ENCODE measurements at regions not wholly inside any gene's neighbourhood (a gene's known extent, or its start where the extent isn't known, plus 50 kb on each side); places are given as distances from the start of the nearest gene placed in this dataset.

DNA sequence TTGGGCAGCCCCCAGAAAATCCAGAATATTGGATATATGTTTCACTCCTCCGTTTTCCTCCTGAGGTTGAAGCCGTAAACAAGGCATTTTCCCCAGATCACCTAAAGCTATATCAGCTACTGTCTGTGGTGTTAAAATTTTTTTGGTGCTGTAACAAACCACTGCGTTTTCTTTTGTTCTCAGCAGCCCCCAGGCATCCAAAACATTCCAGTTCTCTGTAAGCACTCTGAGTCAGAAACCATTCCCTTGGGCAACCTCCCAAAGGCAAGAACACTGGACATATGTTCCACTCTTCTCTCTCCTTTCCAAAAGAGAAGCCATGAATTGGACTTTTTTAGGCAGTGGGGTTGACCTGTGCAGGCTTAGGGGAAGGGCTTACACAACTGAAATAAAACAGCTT lies 310.9 kb downstream of the MID1IP1 start:
- no peaks in the 10 kb centered on the region for H3K27me3 ChIP-seq
- no peak overlapping the region for H3K4me3 ChIP-seq
- no peaks in the 10 kb centered on the region for H3K4me1 ChIP-seq
- no peaks in the 10 kb centered on the region for H3K36me3 ChIP-seq
- 90 to 94% methylated on average over 3 of the region's 3 CpGs for WGBS, 2 donors
- no peak overlapping the region for H3K27ac ChIP-seq
- intact Hi-C loops (cut with DNase I), result no loop called here
- no peak for DNase-seq
- H3K9me3 ChIP-seq, result peaks cover 0 to 6% (median 0%) of the 10 kb centered on the region in 4 donors
- TF ChIP-seq POLR2A (IDR thresholded peaks at IDR 0.05) (no peak), EP300 (IDR thresholded peaks at IDR 0.05) (no peak)
- TF ChIP-seq, protein P1, sequence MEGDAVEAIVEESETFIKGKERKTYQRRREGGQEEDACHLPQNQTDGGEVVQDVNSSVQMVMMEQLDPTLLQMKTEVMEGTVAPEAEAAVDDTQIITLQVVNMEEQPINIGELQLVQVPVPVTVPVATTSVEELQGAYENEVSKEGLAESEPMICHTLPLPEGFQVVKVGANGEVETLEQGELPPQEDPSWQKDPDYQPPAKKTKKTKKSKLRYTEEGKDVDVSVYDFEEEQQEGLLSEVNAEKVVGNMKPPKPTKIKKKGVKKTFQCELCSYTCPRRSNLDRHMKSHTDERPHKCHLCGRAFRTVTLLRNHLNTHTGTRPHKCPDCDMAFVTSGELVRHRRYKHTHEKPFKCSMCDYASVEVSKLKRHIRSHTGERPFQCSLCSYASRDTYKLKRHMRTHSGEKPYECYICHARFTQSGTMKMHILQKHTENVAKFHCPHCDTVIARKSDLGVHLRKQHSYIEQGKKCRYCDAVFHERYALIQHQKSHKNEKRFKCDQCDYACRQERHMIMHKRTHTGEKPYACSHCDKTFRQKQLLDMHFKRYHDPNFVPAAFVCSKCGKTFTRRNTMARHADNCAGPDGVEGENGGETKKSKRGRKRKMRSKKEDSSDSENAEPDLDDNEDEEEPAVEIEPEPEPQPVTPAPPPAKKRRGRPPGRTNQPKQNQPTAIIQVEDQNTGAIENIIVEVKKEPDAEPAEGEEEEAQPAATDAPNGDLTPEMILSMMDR (IDR thresholded peaks at IDR 0.05), result no peak

- no peaks in the 10 kb centered on the region for H3K36me3 ChIP-seq
- H3K27ac ChIP-seq, result no peak overlapping the region
- no peak overlapping the region for H3K4me3 ChIP-seq
- no peak for DNase-seq
- H3K4me1 ChIP-seq, result no peaks in the 10 kb centered on the region
- no peaks in the 10 kb centered on the region for H3K27me3 ChIP-seq
- TF ChIP-seq POLR2AphosphoS5 (IDR thresholded peaks at IDR 0.05), result no peak
- H3K9me3 ChIP-seq, result peaks cover 0 to 6% (median 0%) of the 10 kb centered on the region in 4 donors
- intact Hi-C loops (cut with DNase I), result no loop called here
Measured at GRCh38 chrX:39115166-39115565, 313.9 kb downstream of the MID1IP1 start.

DNA sequence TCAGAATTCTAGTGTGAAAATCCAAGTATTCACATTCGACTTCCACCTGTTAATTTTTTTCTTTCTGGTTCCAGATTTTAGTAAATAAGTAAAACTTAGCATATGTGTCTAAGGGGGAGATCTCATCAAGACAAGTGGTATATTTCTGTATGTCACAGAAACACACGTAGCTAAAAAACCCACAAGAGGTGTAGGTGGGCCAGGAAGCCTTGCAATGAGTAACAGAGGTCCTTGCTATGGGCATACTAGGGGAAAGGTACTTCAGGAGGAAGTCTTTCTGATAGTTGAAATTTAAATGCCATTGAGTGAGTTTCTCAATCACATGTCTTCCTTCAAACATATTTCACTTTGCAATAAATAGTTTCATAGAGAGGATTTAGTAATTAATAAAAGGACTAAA lies 315.8 kb downstream of the MID1IP1 start:
- no peak overlapping the region for H3K4me3 ChIP-seq
- intact Hi-C loops (cut with DNase I), result no loop called here
- H3K27me3 ChIP-seq, result no peaks in the 10 kb centered on the region
- no peaks in the 10 kb centered on the region for H3K36me3 ChIP-seq
- DNase-seq, result no peak
- H3K4me1 ChIP-seq, result no peaks in the 10 kb centered on the region
- 85 to 89% methylated on average over 2 of the region's 2 CpGs for WGBS, 2 donors
- peaks cover 0 to 2% (median 0%) of the 10 kb centered on the region in 4 donors for H3K9me3 ChIP-seq
- no peak overlapping the region for H3K27ac ChIP-seq
- TF ChIP-seq POLR2AphosphoS5 (IDR thresholded peaks at IDR 0.05) (no peak), EP300 (IDR thresholded peaks at IDR 0.05) (no peak), POLR2A (IDR thresholded peaks at IDR 0.05) (no peak)
- TF ChIP-seq, protein P1 (IDR thresholded peaks at IDR 0.05), result no peak

DNA sequence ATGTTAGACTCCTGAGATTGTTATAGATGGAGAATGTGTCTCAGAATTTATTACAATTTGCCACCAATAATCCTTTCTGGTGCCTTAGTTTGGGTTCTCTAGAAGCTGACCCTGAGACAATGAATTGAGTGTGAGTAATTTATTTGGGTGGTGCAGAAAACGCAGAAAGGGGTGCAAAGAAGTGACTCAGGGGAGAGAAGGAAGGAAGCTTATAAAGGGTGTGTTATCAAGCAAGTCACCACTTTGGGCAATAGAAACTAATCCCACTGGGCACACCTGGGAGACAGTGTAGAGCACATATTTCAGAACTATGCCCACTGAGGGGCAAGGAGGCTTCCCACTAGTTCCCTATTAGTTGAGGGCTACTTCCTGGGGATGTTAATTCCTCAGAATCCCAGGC lies 320.6 kb downstream of the MID1IP1 start:
- Histone ChIP-seq H3K9me3 (no peaks in the 10 kb centered on the region), H3K27ac (no peak overlapping the region), H3K4me1 (no peaks in the 10 kb centered on the region), H3K36me3 (no peaks in the 10 kb centered on the region), H3K27me3 (no peaks in the 10 kb centered on the region), H3K4me3 (no peak overlapping the region)
- intact Hi-C loops (cut with DNase I), result no loop called here
- no peak for DNase-seq
- TF ChIP-seq, protein P1 (IDR thresholded peaks at IDR 0.05), result no peak
- TF ChIP-seq EP300 (IDR thresholded peaks at IDR 0.05), result no peak
- TF ChIP-seq POLR2AphosphoS5 (IDR thresholded peaks at IDR 0.05), result no peak
- TF ChIP-seq POLR2A (IDR thresholded peaks at IDR 0.05), result no peak
- 90 to 94% methylated on average over 1 of the region's 1 CpG for WGBS, 2 donors

- H3K9me3 ChIP-seq, result no peaks in the 10 kb centered on the region
- TF ChIP-seq POLR2AphosphoS5 (IDR thresholded peaks at IDR 0.05) (no peak), EP300 (IDR thresholded peaks at IDR 0.05) (no peak), POLR2A (IDR thresholded peaks at IDR 0.05) (no peak)
- TF ChIP-seq, protein P1 (IDR thresholded peaks at IDR 0.05), result no peak
- 73 to 76% methylated on average over 1 of the region's 1 CpG for WGBS, 2 donors
- no peaks in the 10 kb centered on the region for H3K4me1 ChIP-seq
- no peaks in the 10 kb centered on the region for H3K27me3 ChIP-seq
- intact Hi-C loops (cut with DNase I), result no loop called here
- H3K4me3 ChIP-seq, result no peak overlapping the region
- H3K27ac ChIP-seq, result no peak overlapping the region
- H3K36me3 ChIP-seq, result no peaks in the 10 kb centered on the region
- DNase-seq, result no peak
Measured at GRCh38 chrX:39125834-39126233, 324.6 kb downstream of the MID1IP1 start.
